Activated naive CD8-positive, alpha-beta T cell treated with anti-CD3 and anti-CD28 coated beads, Interleukin-2, amount 10 ng/mL, durations not matched to agents 7 days and 5 days (primary cell): ENCODE measurements at regions not wholly inside any gene's neighbourhood (a gene's known extent, or its start where the extent isn't known, plus 50 kb on each side); places are given as distances from the start of the nearest gene placed in this dataset.

Source experiments
- ATAC-seq: fragments of 150-1000 bp; cut with Tn5 transposase; one replicate; pipeline ENCODE4 v1.10.0; 2021; ENCODE audit warnings: low read depth, moderate library complexity
- POLR2A ChIA-PET: fragments of 350-600 bp; sonication (Branson Sonifier 250); formaldehyde crosslinking; loops from one replicate; lab custom pipeline; 2021; ENCODE audit warnings: antibody characterized with exemption; lab: Charles Lee
- DNase-seq: peaks from one replicate; pipeline ENCODE4 v3.0.0; 2021
- H3K27ac Mint-ChIP-seq: one replicate; pipeline ENCODE4 v1.8.0; 2022; ENCODE audit warnings: mild to moderate bottlenecking, mixed read lengths
- H3K27me3 Mint-ChIP-seq: one replicate; pipeline ENCODE4 v1.8.0; 2022; ENCODE audit warnings: mild to moderate bottlenecking, moderate library complexity, mixed read lengths
- H3K36me3 Mint-ChIP-seq: one replicate; pipeline ENCODE4 v1.8.0; 2021; ENCODE audit warnings: mild to moderate bottlenecking, mixed read lengths
- H3K4me1 Mint-ChIP-seq: one replicate; pipeline ENCODE4 v1.8.0; 2021; ENCODE audit warnings: mixed read lengths
- H3K4me3 Mint-ChIP-seq: one replicate; pipeline ENCODE4 v1.8.0; 2022; ENCODE audit warnings: mild to moderate bottlenecking, moderate library complexity, mixed read lengths
- H3K9me3 Mint-ChIP-seq: one replicate; pipeline ENCODE4 v1.8.0; 2021; ENCODE audit warnings: mixed read lengths

- DNase-seq (no peak), ATAC-seq (no peak)
- H3K9me3 Mint-ChIP-seq, result no peaks in the 10 kb centered on the region
- H3K4me1 Mint-ChIP-seq, result peaks cover 3% of the 10 kb centered on the region
- POLR2A ChIA-PET, result no interaction called here
- H3K27ac Mint-ChIP-seq, result no peak overlapping the region
- H3K4me3 Mint-ChIP-seq, result no peak overlapping the region
- H3K27me3 Mint-ChIP-seq, result peaks cover 7% of the 10 kb centered on the region
- no peaks in the 10 kb centered on the region for H3K36me3 Mint-ChIP-seq
These were observed 216.2 kb upstream of the S1PR3 start for GRCh38 chr9:88775037-88775471.

GRCh38 chr9:88775559-88775958 lies 215.7 kb upstream of the S1PR3 start:
- H3K9me3 Mint-ChIP-seq, result no peaks in the 10 kb centered on the region
- peaks cover 3% of the 10 kb centered on the region for H3K4me1 Mint-ChIP-seq
- no peaks in the 10 kb centered on the region for H3K36me3 Mint-ChIP-seq
- no peak overlapping the region for H3K27ac Mint-ChIP-seq
- POLR2A ChIA-PET, result no interaction called here
- ATAC-seq (no peak), DNase-seq (no peak)
- no peak overlapping the region for H3K4me3 Mint-ChIP-seq
- H3K27me3 Mint-ChIP-seq, result peaks cover 7% of the 10 kb centered on the region

DNA sequence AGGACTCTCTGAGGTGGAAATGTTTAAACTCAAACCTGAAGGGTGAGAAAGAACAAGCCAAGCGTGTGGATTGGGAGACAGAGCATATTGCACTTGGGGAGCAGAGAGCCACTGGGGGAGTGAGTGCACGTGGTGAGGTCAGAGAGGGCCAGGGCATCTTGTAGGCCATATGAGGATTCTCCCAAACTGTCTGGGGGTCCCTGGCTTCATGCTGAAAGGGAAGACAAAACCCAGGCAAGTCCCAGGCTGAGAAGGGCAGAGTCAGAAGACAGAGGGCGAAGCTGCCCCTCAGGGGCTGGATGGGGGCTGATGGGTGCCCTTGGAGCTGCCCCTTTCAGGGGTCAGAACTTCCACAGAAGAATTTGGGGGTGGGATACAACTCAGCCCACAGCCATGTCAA lies 215.3 kb upstream of the S1PR3 start:
- no peaks in the 10 kb centered on the region for H3K9me3 Mint-ChIP-seq
- peaks cover 3% of the 10 kb centered on the region for H3K4me1 Mint-ChIP-seq
- H3K36me3 Mint-ChIP-seq, result no peaks in the 10 kb centered on the region
- DNase-seq (no peak), ATAC-seq (no peak)
- POLR2A ChIA-PET, result no interaction called here
- H3K27ac Mint-ChIP-seq, result no peak overlapping the region
- peaks cover 7% of the 10 kb centered on the region for H3K27me3 Mint-ChIP-seq
- H3K4me3 Mint-ChIP-seq, result no peak overlapping the region

DNA sequence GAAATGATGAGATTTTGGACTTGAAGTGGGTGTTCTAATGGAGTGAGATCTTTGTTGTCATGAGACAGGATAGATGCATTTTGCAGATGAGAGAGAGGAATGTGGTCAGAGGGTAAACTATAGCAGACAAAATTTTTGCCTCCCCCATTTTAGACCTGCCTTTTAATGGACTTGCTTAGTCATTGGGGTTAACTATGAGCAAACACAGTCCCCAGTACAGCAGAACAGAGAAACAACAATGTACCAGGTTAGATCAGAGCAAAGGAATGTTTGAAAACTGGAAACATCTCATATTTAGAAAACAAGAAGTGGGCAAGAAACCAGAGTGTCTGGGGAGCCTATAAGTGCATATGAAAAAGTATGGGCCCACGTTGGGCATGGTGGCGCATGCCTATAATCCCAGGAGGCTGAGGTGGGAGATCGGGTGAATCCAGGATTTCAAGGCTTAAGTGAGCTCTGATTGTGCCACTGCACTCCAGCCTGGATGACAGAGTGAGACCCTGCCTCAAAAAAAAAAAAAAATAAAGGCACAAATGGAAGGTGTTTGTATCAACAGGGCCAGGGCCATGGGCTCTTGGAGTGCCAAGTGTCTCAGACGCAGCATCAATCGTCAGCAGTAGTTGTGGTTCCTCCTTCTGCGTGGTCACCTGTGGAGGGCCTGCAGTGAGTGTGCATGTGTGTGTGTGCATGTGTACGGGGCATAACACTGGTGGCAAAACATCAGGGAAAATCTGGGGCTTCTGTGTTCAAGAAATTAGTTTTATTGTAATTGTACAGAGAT lies 214.4 kb upstream of the S1PR3 start:
- Mint-ChIP-seq H3K4me1 (peaks cover 3% of the 10 kb centered on the region), H3K36me3 (no peaks in the 10 kb centered on the region), H3K27ac (peak overlapping the region; percentile 42), H3K9me3 (no peaks in the 10 kb centered on the region), H3K27me3 (peaks cover 7% of the 10 kb centered on the region), H3K4me3 (no peak overlapping the region)
- no peak for ATAC-seq
- POLR2A ChIA-PET, result no interaction called here
- no peak for DNase-seq

GRCh38 chr9:88777498-88778312 lies 213.6 kb upstream of the S1PR3 start:
- ATAC-seq, result no peak
- Mint-ChIP-seq H3K9me3 (no peaks in the 10 kb centered on the region), H3K27ac (no peak overlapping the region), H3K27me3 (peaks cover 6% of the 10 kb centered on the region), H3K36me3 (no peaks in the 10 kb centered on the region), H3K4me3 (no peak overlapping the region), H3K4me1 (peaks cover 3% of the 10 kb centered on the region)
- POLR2A ChIA-PET, result no interaction called here
- DNase-seq, result no peak

- POLR2A ChIA-PET, result no interaction called here
- H3K36me3 Mint-ChIP-seq, result no peaks in the 10 kb centered on the region
- H3K27ac Mint-ChIP-seq, result no peak overlapping the region
These were observed 209.5 kb upstream of the S1PR3 start for GRCh38 chr9:88781628-88782391.

GRCh38 chr9:88782931-88783710 lies 208.1 kb upstream of the S1PR3 start:
- no peaks in the 10 kb centered on the region for H3K4me1 Mint-ChIP-seq

More at GRCh38 chr9:88781628-88782391, 209.5 kb upstream of the S1PR3 start:
- no peaks in the 10 kb centered on the region for H3K9me3 Mint-ChIP-seq
- H3K27me3 Mint-ChIP-seq, result peaks cover 2% of the 10 kb centered on the region
- H3K4me1 Mint-ChIP-seq, result peaks cover 3% of the 10 kb centered on the region
- no peak for ATAC-seq
- no peak for DNase-seq
- H3K4me3 Mint-ChIP-seq, result no peak overlapping the region

GRCh38 chr9:88783711-88784083 lies 207.6 kb upstream of the S1PR3 start:
- DNase-seq (no peak), ATAC-seq (no peak)
- Mint-ChIP-seq H3K27ac (no peak overlapping the region), H3K9me3 (no peaks in the 10 kb centered on the region), H3K36me3 (no peaks in the 10 kb centered on the region), H3K27me3 (peaks cover 7% of the 10 kb centered on the region), H3K4me1 (no peaks in the 10 kb centered on the region), H3K4me3 (no peak overlapping the region)
- POLR2A ChIA-PET, result no interaction called here

More at GRCh38 chr9:88782931-88783710, 208.1 kb upstream of the S1PR3 start:
- ATAC-seq (no peak), DNase-seq (no peak)
- H3K9me3 Mint-ChIP-seq, result no peaks in the 10 kb centered on the region
- H3K27me3 Mint-ChIP-seq, result peaks cover 7% of the 10 kb centered on the region
- POLR2A ChIA-PET, result no interaction called here
- H3K27ac Mint-ChIP-seq, result no peak overlapping the region
- no peaks in the 10 kb centered on the region for H3K36me3 Mint-ChIP-seq
- H3K4me3 Mint-ChIP-seq, result no peak overlapping the region

DNA sequence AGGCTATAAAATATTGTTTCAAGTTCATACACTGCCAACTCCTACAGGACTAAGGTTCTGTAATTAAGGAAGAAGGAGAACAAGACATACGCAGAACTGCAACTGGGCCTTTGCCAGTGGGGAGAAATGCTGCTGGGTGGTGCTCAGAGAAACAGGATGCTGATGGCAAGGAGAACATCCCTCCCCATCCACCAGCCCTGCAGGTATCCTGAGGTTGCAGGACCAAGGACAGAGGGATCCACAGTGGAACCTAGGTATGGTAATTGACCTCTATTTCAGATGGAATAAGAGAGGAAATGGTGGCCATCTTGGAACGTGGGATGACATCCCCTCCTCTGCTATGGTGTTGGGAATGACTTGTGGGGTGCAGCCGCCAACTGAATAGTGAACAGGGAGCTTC lies 206.3 kb upstream of the S1PR3 start:
- Mint-ChIP-seq H3K4me1 (no peaks in the 10 kb centered on the region), H3K9me3 (no peaks in the 10 kb centered on the region), H3K36me3 (no peaks in the 10 kb centered on the region), H3K27ac (no peak overlapping the region), H3K4me3 (no peak overlapping the region), H3K27me3 (peaks cover 7% of the 10 kb centered on the region)
- POLR2A ChIA-PET, result no interaction called here
- ATAC-seq (no peak), DNase-seq (no peak)

- no peak for ATAC-seq
- POLR2A ChIA-PET, result no interaction called here
- Mint-ChIP-seq H3K27ac (no peak overlapping the region), H3K4me3 (no peak overlapping the region), H3K9me3 (peaks cover 2% of the 10 kb centered on the region), H3K36me3 (no peaks in the 10 kb centered on the region), H3K27me3 (peaks cover 7% of the 10 kb centered on the region), H3K4me1 (peaks cover 2% of the 10 kb centered on the region)
- DNase-seq, result no peak
These were observed 204.8 kb upstream of the S1PR3 start for GRCh38 chr9:88786291-88787079.

DNA sequence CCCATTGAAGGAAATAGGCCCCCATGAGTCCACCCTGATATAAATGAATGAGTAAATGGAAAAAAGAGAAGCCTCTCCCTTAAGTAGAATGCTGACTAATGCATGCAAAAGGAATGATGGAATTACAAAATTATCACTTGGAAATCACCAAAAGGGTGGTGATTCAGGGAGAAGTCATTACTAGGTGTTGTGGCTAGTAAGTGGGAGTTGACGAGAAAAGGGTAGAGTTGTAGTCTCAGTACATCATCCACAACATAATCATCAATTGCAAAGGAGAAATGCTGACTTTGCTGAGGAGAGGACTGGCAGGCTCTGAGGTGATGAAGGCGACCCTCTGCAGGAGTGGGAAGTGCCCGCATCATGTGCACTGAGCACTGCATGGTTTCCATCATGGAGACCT lies 201.5 kb upstream of the S1PR3 start:
- H3K27me3 Mint-ChIP-seq, result peaks cover 5% of the 10 kb centered on the region
- no peak for ATAC-seq
- H3K4me1 Mint-ChIP-seq, result peaks cover 2% of the 10 kb centered on the region
- H3K9me3 Mint-ChIP-seq, result peaks cover 2% of the 10 kb centered on the region
- POLR2A ChIA-PET, result no interaction called here
- DNase-seq, result no peak
- no peak overlapping the region for H3K27ac Mint-ChIP-seq
- no peaks in the 10 kb centered on the region for H3K36me3 Mint-ChIP-seq
- no peak overlapping the region for H3K4me3 Mint-ChIP-seq

- H3K36me3 Mint-ChIP-seq, result no peaks in the 10 kb centered on the region
- no peak overlapping the region for H3K4me3 Mint-ChIP-seq
- H3K27me3 Mint-ChIP-seq, result peaks cover 5% of the 10 kb centered on the region
- no peak overlapping the region for H3K27ac Mint-ChIP-seq
- POLR2A ChIA-PET, result no interaction called here
- H3K9me3 Mint-ChIP-seq, result peaks cover 4% of the 10 kb centered on the region
- H3K4me1 Mint-ChIP-seq, result peaks cover 2% of the 10 kb centered on the region
- ATAC-seq (no peak), DNase-seq (no peak)
These were observed 200.0 kb upstream of the S1PR3 start for GRCh38 chr9:88791105-88791805.
